Smooth muscle cell (in vitro differentiated cells): ENCODE measurements at regions not wholly inside any gene's neighbourhood (a gene's known extent, or its start where the extent isn't known, plus 50 kb on each side); places are given as distances from the start of the nearest gene placed in this dataset.

Source experiments
- DNase-seq: peaks from one replicate; lab custom pipeline; 2025; ENCODE audit not compliant: unreplicated experiment; lab: John Stamatoyannopoulos, UW
- H2AFZ ChIP-seq: fragments of 200-600 bp; sonication (generic); 2 replicates; pipeline ENCODE4 v1.6.0; 2016; ENCODE audit warnings: antibody characterized with exemption, low read depth, mild to moderate bottlenecking
- H3F3A ChIP-seq: fragments of 200-600 bp; sonication (generic); 2 replicates; pipeline ENCODE4 v1.6.0; 2017; ENCODE audit warnings: antibody characterized with exemption, low read depth
- H3K27ac ChIP-seq: fragments of 200-600 bp; sonication (generic); 2 replicates; pipeline ENCODE4 v1.5.1; 2016; ENCODE audit warnings: low read depth, mild to moderate bottlenecking
- H3K27me3 ChIP-seq: fragments of 200-600 bp; sonication (generic); 2 replicates; pipeline ENCODE4 v1.6.1; 2016; ENCODE audit warnings: low read depth, mild to moderate bottlenecking
- H3K36me3 ChIP-seq: fragments of 200-600 bp; sonication (generic); 2 replicates; pipeline ENCODE4 v1.5.1; 2016; ENCODE audit warnings: low read depth
- H3K4me1 ChIP-seq: fragments of 200-600 bp; sonication (generic); 2 replicates; pipeline ENCODE4 v1.5.1; 2016; ENCODE audit warnings: low read depth
- H3K4me2 ChIP-seq: fragments of 200-600 bp; sonication (generic); 2 replicates; pipeline ENCODE4 v1.6.0; 2016; ENCODE audit warnings: mild to moderate bottlenecking
- H3K4me3 ChIP-seq: fragments of 200-600 bp; sonication (generic); 2 replicates; pipeline ENCODE4 v1.5.1; 2016; ENCODE audit warnings: mild to moderate bottlenecking
- H3K79me2 ChIP-seq: fragments of 200-600 bp; sonication (generic); 2 replicates; pipeline ENCODE4 v1.6.0; 2016; ENCODE audit warnings: low read depth, mild to moderate bottlenecking
- H3K9ac ChIP-seq: fragments of 200-600 bp; sonication (generic); 2 replicates; pipeline ENCODE4 v1.6.0; 2016; ENCODE audit warnings: low read depth
- H3K9me3 ChIP-seq: fragments of 200-600 bp; sonication (generic); replicated peaks from 2 replicates; pipeline ENCODE4 v1.5.1; 2016; ENCODE audit warnings: low read depth
- H4K20me1 ChIP-seq: fragments of 200-600 bp; sonication (generic); 2 replicates; pipeline ENCODE4 v1.6.0; 2016; ENCODE audit warnings: low read depth
- WGBS: methylation state at CpG from one replicate; pipeline ENCODE4 v1.1.7; 2016; ENCODE audit warnings: low lambda C conversion rate; 5-methylcytosine and 5-hydroxymethylcytosine counted together
- TF ChIP-seq, protein P1 (sequence below): fragments of 200-600 bp; sonication (generic); IDR thresholded peaks from 2 replicates; pipeline ENCODE4 v1.5.1; 2017; ENCODE audit warnings: borderline replicate concordance, mild to moderate bottlenecking, antibody characterized with exemption; ENCODE audit not compliant: insufficient read depth, poor library complexity, severe bottlenecking

DNA sequence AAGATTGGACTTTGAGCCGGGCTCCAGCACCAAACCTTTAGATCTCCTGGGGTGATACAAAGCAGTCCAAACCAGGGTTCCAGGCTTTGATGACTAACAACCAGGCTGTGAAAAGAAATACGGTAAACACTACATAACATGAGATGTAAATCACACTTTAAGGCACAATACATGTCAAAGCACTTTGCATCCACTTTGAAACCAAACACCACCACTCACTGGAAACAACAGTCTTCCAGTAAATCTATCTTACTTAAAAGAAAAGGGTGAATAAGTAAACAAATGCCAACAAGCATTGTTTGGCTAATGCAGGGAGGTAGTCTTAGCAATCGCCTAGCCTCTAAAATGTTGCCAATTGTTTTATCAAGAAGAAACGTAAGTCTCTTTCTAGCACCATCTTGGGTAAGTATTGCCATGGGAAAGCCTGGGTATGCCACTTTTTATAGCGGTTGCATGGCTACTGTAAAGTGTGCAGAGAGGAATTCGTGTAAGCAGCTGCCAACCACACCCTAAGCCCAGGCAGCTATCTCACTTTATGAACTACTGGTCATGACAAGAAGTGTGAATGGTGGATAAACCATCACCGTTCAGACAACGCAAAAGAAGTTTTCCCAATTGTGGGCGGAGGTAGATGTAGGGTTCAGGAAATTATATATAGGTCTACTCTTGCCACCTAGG is 267.4 kb upstream of the PSMD7 start:
- Histone ChIP-seq H3K4me2 (no peak overlapping the region), H3K4me3 (no peak overlapping the region), H3K4me1 (peaks cover 29% of the 10 kb centered on the region), H3K27ac (no peak overlapping the region), H3K9ac (no peak overlapping the region), H3K9me3 (no peaks in the 10 kb centered on the region), H3F3A (no peaks in the 10 kb centered on the region), H3K79me2 (no peaks in the 10 kb centered on the region), H3K36me3 (no peaks in the 10 kb centered on the region), H3K27me3 (peaks cover 30% of the 10 kb centered on the region), H2AFZ (no peak overlapping the region), H4K20me1 (no peaks in the 10 kb centered on the region)
- TF ChIP-seq, protein P1, sequence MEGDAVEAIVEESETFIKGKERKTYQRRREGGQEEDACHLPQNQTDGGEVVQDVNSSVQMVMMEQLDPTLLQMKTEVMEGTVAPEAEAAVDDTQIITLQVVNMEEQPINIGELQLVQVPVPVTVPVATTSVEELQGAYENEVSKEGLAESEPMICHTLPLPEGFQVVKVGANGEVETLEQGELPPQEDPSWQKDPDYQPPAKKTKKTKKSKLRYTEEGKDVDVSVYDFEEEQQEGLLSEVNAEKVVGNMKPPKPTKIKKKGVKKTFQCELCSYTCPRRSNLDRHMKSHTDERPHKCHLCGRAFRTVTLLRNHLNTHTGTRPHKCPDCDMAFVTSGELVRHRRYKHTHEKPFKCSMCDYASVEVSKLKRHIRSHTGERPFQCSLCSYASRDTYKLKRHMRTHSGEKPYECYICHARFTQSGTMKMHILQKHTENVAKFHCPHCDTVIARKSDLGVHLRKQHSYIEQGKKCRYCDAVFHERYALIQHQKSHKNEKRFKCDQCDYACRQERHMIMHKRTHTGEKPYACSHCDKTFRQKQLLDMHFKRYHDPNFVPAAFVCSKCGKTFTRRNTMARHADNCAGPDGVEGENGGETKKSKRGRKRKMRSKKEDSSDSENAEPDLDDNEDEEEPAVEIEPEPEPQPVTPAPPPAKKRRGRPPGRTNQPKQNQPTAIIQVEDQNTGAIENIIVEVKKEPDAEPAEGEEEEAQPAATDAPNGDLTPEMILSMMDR = no peak
- no peak for DNase-seq
- 68% methylated on average over 9 of the region's 9 CpGs for WGBS

DNA sequence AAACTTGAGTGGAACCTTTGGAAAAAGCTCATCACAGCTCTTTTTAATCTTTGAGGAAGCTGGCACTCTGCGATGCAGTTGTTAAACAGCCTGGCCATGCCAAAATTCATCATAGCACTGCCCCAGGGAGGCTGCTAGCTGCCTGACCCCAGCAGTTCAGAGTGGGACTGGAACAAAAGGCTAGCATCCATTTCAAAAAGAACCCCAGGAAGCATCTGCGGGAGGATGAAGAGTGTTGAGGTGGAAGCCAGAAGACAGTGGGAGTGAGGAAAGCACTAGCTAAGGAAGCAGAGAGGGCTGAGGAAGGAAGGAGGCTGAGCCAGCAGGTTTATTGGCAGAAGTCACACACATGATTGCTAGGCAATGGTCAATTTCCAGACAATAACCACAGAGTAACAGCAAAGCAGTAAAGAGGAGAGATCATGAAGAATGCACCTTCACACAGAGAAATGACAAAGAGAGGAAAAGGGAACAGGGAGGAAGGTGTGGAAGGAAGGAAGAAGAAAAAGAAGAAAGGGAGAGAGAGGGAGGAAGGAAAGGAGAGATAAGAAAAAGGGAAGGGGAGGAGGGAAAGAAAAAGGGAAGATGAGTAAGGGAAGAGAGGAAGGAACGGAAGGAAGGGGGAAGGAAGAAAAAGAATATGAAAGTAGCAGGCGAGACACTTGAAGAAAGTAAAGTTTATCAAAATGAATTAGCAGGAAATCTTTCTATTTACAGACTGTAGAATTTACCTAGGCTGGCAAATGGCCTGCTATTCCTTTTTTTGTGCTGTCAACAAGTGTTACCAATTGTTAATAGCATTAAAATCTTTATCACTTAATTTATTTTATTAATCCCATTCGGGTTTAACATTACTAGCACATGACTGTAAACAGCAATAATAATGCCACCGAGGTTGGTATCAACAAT is 270.0 kb upstream of the PSMD7 start:
- TF ChIP-seq, protein P1 = no peak

DNA sequence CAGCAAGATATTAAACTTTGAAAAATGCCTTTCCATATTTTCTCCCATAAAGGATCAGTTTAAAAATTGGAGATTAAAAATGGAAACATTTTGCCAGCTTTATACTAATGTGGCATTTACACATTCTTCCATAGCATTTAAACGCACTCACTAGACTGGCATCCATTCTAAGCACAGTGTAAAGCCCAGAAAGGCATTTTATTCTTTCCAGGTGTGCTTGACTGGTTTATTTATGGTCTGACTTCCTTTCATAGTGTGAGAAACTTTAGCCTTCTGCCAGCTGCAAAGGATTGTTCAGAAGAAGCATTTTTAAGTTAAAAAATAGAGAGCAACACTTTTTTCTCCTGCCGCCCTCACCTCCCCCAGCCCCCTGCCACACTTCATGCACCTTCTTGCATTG is 271.7 kb upstream of the PSMD7 start:
- Histone ChIP-seq H3K27me3 (peaks cover 44% of the 10 kb centered on the region), H3K9ac (no peak overlapping the region), H2AFZ (no peak overlapping the region), H3K79me2 (no peaks in the 10 kb centered on the region), H3K4me3 (no peak overlapping the region), H3K27ac (no peak overlapping the region), H3K36me3 (no peaks in the 10 kb centered on the region), H3K4me2 (no peak overlapping the region), H4K20me1 (no peaks in the 10 kb centered on the region), H3F3A (no peaks in the 10 kb centered on the region), H3K9me3 (no peaks in the 10 kb centered on the region), H3K4me1 (peaks cover 31% of the 10 kb centered on the region)
- WGBS = 89% methylated on average over 2 of the region's 2 CpGs
- no peak for DNase-seq
- TF ChIP-seq, protein P1 = no peak

More for the DNA sequence above, 270.0 kb upstream of the PSMD7 start:
- Histone ChIP-seq H2AFZ (no peak overlapping the region), H3K4me1 (peaks cover 23% of the 10 kb centered on the region), H3K9ac (no peak overlapping the region), H3F3A (no peaks in the 10 kb centered on the region), H3K4me2 (no peak overlapping the region), H3K27me3 (peaks cover 35% of the 10 kb centered on the region), H4K20me1 (no peaks in the 10 kb centered on the region), H3K79me2 (no peaks in the 10 kb centered on the region), H3K9me3 (no peaks in the 10 kb centered on the region), H3K36me3 (no peaks in the 10 kb centered on the region), H3K4me3 (no peak overlapping the region), H3K27ac (no peak overlapping the region)
- 48% methylated on average over 6 of the region's 6 CpGs for WGBS
- no peak for DNase-seq
